H9 (cell line): ENCODE measurements at regions not wholly inside any gene's neighbourhood (a gene's known extent, or its start where the extent isn't known, plus 50 kb on each side); places are given as distances from the start of the nearest gene placed in this dataset.

ENCODE experiments used
- DNase-seq: peaks from one replicate; pipeline ENCODE4 v3.0.0-alpha.2; 2017
- H2AFZ ChIP-seq: one replicate; pipeline ENCODE4 v1.6.1; 2013; ENCODE audit warnings: mild to moderate bottlenecking, low read length, control low read depth, moderate library complexity
- H2AK5ac ChIP-seq: 2 replicates; pipeline ENCODE4 v1.6.1; 2013; ENCODE audit warnings: low read length, control low read depth, mixed read lengths; ENCODE audit not compliant: insufficient read length
- H2BK120ac ChIP-seq: one replicate; pipeline ENCODE4 v1.6.1; 2013; ENCODE audit warnings: low read depth, mild to moderate bottlenecking, low read length, control low read depth, inconsistent platforms; ENCODE audit not compliant: poor library complexity, severe bottlenecking
- H2BK12ac ChIP-seq: 2 replicates; pipeline ENCODE4 v1.6.1; 2013; ENCODE audit warnings: low read length, control low read depth, mixed read lengths, low read depth; ENCODE audit not compliant: insufficient read length
- H2BK15ac ChIP-seq: 2 replicates; pipeline ENCODE4 v1.6.1; 2013; ENCODE audit warnings: low read depth, low read length, control low read depth
- H2BK20ac ChIP-seq: one replicate; pipeline ENCODE4 v1.6.1; 2013; ENCODE audit warnings: low read depth, mild to moderate bottlenecking, low read length, control low read depth, inconsistent platforms; ENCODE audit not compliant: poor library complexity, severe bottlenecking
- H2BK5ac ChIP-seq: 2 replicates; pipeline ENCODE4 v1.6.1; 2013; ENCODE audit warnings: low read length, control low read depth, mixed read lengths; ENCODE audit not compliant: insufficient read length
- H3K14ac ChIP-seq: 2 replicates; pipeline ENCODE4 v1.6.1; 2013; ENCODE audit warnings: low read length, control low read depth; ENCODE audit not compliant: insufficient read depth
- H3K18ac ChIP-seq: 2 replicates; pipeline ENCODE4 v1.6.1; 2013; ENCODE audit warnings: low read depth, mild to moderate bottlenecking, mixed read lengths, low read length, control low read depth; ENCODE audit not compliant: insufficient read length
- H3K23ac ChIP-seq: 2 replicates; pipeline ENCODE4 v1.6.1; 2013; ENCODE audit warnings: low read length, control low read depth, mixed read lengths, low read depth; ENCODE audit not compliant: insufficient read length
- H3K23me2 ChIP-seq: 2 replicates; pipeline ENCODE4 v1.6.1; 2013; ENCODE audit warnings: low read depth, mild to moderate bottlenecking, mixed read lengths, low read length, control low read depth; ENCODE audit not compliant: insufficient read length, poor library complexity, severe bottlenecking
- H3K27ac ChIP-seq: 2 replicates; pipeline ENCODE4 v1.5.1; 2013; ENCODE audit warnings: low read length, control low read depth, mixed read lengths, low read depth; ENCODE audit not compliant: insufficient read length
- H3K27me3 ChIP-seq: 2 replicates; pipeline ENCODE4 v1.6.1; 2013; ENCODE audit warnings: low read length, control low read depth, inconsistent platforms; ENCODE audit not compliant: insufficient read depth
- H3K4ac ChIP-seq: 2 replicates; pipeline ENCODE4 v1.6.1; 2013; ENCODE audit warnings: low read depth, mild to moderate bottlenecking, control low read depth, inconsistent platforms, low read length, moderate library complexity
- H3K4me1 ChIP-seq: 2 replicates; pipeline ENCODE4 v1.6.1; 2013; ENCODE audit warnings: low read length, control low read depth, inconsistent platforms; ENCODE audit not compliant: insufficient read depth
- H3K4me2 ChIP-seq: 2 replicates; pipeline ENCODE4 v1.6.1; 2013; ENCODE audit warnings: low read length, control low read depth, mixed read lengths; ENCODE audit not compliant: insufficient read length, insufficient read depth
- H3K56ac ChIP-seq: 2 replicates; pipeline ENCODE4 v1.6.1; 2013; ENCODE audit warnings: low read depth, mild to moderate bottlenecking, mixed read lengths, low read length, control low read depth; ENCODE audit not compliant: insufficient read length
- H3K79me1 ChIP-seq: 2 replicates; pipeline ENCODE4 v1.6.1; 2013; ENCODE audit warnings: low read depth, mild to moderate bottlenecking, moderate library complexity, low read length, control low read depth, inconsistent platforms; ENCODE audit not compliant: insufficient read depth, poor library complexity, severe bottlenecking
- H3K79me2 ChIP-seq: 2 replicates; pipeline ENCODE4 v1.6.1; 2013; ENCODE audit warnings: low read length, control low read depth, inconsistent platforms; ENCODE audit not compliant: insufficient read depth
- H3K9ac ChIP-seq: 2 replicates; pipeline ENCODE4 v1.6.1; 2013; ENCODE audit warnings: low read length, control low read depth, mixed read lengths; ENCODE audit not compliant: insufficient read length; ENCODE audit errors: extremely low read depth
- H3K9me3 ChIP-seq: one replicate; pipeline ENCODE4 v1.6.1; 2013; ENCODE audit warnings: low read depth, low read length, inconsistent platforms; ENCODE audit not compliant: control insufficient read depth
- H3T11ph ChIP-seq: one replicate; pipeline ENCODE4 v1.6.1; 2013; ENCODE audit warnings: mild to moderate bottlenecking, low read length, control low read depth, inconsistent platforms
- H4K20me1 ChIP-seq: one replicate; pipeline ENCODE4 v1.6.1; 2013; ENCODE audit not compliant: control insufficient read depth, insufficient read length, insufficient read depth
- H4K5ac ChIP-seq: 2 replicates; pipeline ENCODE4 v1.6.1; 2013; ENCODE audit warnings: low read depth, mild to moderate bottlenecking, mixed read lengths, low read length, control low read depth; ENCODE audit not compliant: insufficient read length
- H4K8ac ChIP-seq: replicated peaks from 2 replicates; pipeline ENCODE4 v1.6.1; 2013; ENCODE audit warnings: low read length, control low read depth, mixed read lengths, low read depth; ENCODE audit not compliant: insufficient read length
- H4K91ac ChIP-seq: 2 replicates; pipeline ENCODE4 v1.6.1; 2013; ENCODE audit warnings: low read depth, mild to moderate bottlenecking, moderate library complexity, mixed read lengths, low read length, control low read depth; ENCODE audit not compliant: insufficient read length
- H3K27ac Mint-ChIP-seq, 3 experiments: 2 replicates in 2 of 3; 3 replicates in 1 of 3; pipeline ENCODE4 v1.8.0; 2020 to 2021; ENCODE audit warnings: mixed read lengths in 3 of 3, mild to moderate bottlenecking in 1 of 3, moderate library complexity in 1 of 3
- H3K27me3 Mint-ChIP-seq: 2 replicates; pipeline ENCODE4 v1.8.0; 2021; ENCODE audit warnings: low read depth, mild to moderate bottlenecking, moderate library complexity, mixed read lengths
- H3K36me3 Mint-ChIP-seq, 3 experiments: 2 replicates in 2 of 3; 3 replicates in 1 of 3; pipeline ENCODE4 v1.8.0; 2020 to 2021; ENCODE audit warnings: low read depth in 3 of 3, mixed read lengths in 3 of 3; ENCODE audit not compliant: insufficient read depth in 1 of 3
- H3K4me1 Mint-ChIP-seq, 2 experiments: 2 replicates each; pipeline ENCODE4 v1.8.0; 2020; ENCODE audit warnings: mixed read lengths in 2 of 2
- H3K4me3 Mint-ChIP-seq, 2 experiments: 2 replicates in 1 of 2; 3 replicates in 1 of 2; pipeline ENCODE4 v1.8.0; 2020 to 2021; ENCODE audit warnings: mild to moderate bottlenecking in 2 of 2, mixed read lengths in 2 of 2, moderate library complexity in 1 of 2
- H3K9me3 Mint-ChIP-seq, 2 experiments: 2 replicates in 1 of 2; 3 replicates in 1 of 2; pipeline ENCODE4 v1.8.0; 2020; ENCODE audit warnings: mild to moderate bottlenecking in 2 of 2, mixed read lengths in 2 of 2, moderate library complexity in 1 of 2
- WGBS: extraction: QIAGEN DNeasy Blood & Tissue Kit; methylation state at CpG from one replicate; pipeline ENCODE4 v1.1.7; 2013; ENCODE audit warnings: missing lambda C conversion rate, low lambda C conversion rate, mixed read lengths; ENCODE audit not compliant: insufficient read length; ENCODE audit errors: extremely low coverage; 5-methylcytosine and 5-hydroxymethylcytosine counted together
- TF ChIP-seq, protein P1 (sequence below): fragments of 200-600 bp; sonication (generic); conservative IDR thresholded peaks from 3 replicates; pipeline ENCODE4 v1.8.0; 2021; ENCODE audit warnings: antibody characterized with exemption, mild to moderate bottlenecking

DNA sequence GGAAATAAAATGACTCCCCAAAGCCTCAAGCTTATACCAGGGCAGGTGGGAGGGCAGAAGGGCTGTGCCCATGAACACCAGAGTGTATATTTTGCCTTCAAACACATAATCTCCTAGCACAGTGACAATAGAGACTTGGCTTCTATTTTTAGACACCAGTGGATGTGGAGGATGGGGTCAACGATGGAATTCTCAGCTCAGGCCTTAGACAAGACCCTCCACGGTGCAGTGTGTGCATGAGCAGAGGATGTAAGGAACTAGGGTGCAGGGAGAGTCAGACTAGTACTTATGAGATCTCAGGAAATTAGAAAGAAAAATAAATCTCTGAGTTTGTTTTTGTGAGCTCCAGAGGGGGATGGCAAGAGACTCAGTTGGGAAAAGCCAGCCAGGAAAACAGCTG, 113.6 kb upstream of the CADM1 start:
- Histone ChIP-seq H4K8ac (no peak overlapping the region), H3K18ac (no peak overlapping the region), H4K20me1 (no peaks in the 10 kb centered on the region), H3K23ac (no peak overlapping the region), H2AK5ac (no peak overlapping the region), H3K14ac (no peak overlapping the region), H4K5ac (no peak overlapping the region), H2BK20ac (no peak overlapping the region), H3K27ac (no peak overlapping the region), H3K79me2 (no peaks in the 10 kb centered on the region), H2BK12ac (no peak overlapping the region), H3K4ac (no peak overlapping the region), H3K9me3 (no peaks in the 10 kb centered on the region), H3K4me2 (no peak overlapping the region), H3T11ph (no peak overlapping the region), H3K9ac (no peak overlapping the region), H4K91ac (no peak overlapping the region), H3K27me3 (no peaks in the 10 kb centered on the region), H2BK15ac (no peak overlapping the region), H3K56ac (no peak overlapping the region), H3K4me1 (no peaks in the 10 kb centered on the region; the same call in 1 of the 2 replicates), H2AFZ (no peak overlapping the region), H2BK120ac (no peak overlapping the region), H3K23me2 (no peaks in the 10 kb centered on the region), H2BK5ac (no peak overlapping the region), H3K79me1 (no peaks in the 10 kb centered on the region)
- TF ChIP-seq, protein P1, sequence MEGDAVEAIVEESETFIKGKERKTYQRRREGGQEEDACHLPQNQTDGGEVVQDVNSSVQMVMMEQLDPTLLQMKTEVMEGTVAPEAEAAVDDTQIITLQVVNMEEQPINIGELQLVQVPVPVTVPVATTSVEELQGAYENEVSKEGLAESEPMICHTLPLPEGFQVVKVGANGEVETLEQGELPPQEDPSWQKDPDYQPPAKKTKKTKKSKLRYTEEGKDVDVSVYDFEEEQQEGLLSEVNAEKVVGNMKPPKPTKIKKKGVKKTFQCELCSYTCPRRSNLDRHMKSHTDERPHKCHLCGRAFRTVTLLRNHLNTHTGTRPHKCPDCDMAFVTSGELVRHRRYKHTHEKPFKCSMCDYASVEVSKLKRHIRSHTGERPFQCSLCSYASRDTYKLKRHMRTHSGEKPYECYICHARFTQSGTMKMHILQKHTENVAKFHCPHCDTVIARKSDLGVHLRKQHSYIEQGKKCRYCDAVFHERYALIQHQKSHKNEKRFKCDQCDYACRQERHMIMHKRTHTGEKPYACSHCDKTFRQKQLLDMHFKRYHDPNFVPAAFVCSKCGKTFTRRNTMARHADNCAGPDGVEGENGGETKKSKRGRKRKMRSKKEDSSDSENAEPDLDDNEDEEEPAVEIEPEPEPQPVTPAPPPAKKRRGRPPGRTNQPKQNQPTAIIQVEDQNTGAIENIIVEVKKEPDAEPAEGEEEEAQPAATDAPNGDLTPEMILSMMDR, result no peak
- WGBS, result no CpG with 5 or more reads among the region's 2 CpGs
- H3K4me1 Mint-ChIP-seq, result peaks cover 2 to 5% of the 10 kb centered on the region in 2 experiments
- DNase-seq, result no peak
- no peaks in the 10 kb centered on the region for H3K36me3 Mint-ChIP-seq
- no peak overlapping the region for H3K27ac Mint-ChIP-seq
- H3K27me3 Mint-ChIP-seq, result peaks cover 28% of the 10 kb centered on the region
- H3K9me3 Mint-ChIP-seq, result no peaks in the 10 kb centered on the region
- no peak overlapping the region for H3K4me3 Mint-ChIP-seq
